GM20431 (cell line): ENCODE measurements at regions not wholly inside any gene's neighbourhood (a gene's known extent, or its start where the extent isn't known, plus 50 kb on each side); places are given as distances from the start of the nearest gene placed in this dataset.

Experiments
- in situ Hi-C: fragments of 300-500 bp; cut with MseI, MboI; formaldehyde crosslinking; loops from one replicate; pipeline ENCODE4 v1.15.0; 2020; ENCODE audit warnings: low sequenced_read_pairs; ENCODE audit not compliant: unreplicated experiment

DNA sequence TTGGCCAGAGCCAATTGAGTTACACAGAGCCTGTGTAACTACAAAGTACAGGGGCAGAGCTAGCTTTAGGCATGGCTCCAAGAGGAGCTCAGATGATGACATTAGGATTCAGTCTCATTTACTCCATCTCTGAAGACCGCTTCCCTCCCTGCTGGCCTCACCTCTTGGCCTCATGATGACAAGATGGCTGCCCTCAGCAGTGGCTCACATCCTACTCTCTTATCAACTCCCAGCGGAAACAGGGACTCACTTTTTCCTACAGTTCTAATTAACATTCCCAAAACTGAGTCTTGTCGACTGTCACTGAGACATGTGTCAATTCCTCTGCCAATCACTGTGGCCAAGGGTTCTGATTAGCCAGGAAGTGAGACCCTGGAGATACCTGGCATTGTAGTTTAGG lies 59.4 kb upstream of the ECE1 start:
- in situ Hi-C loops: no loop called here

GRCh38 chr1:21347072-21347581 lies 56.9 kb upstream of the ECE1 start:
- in situ Hi-C loops: no loop called here

DNA sequence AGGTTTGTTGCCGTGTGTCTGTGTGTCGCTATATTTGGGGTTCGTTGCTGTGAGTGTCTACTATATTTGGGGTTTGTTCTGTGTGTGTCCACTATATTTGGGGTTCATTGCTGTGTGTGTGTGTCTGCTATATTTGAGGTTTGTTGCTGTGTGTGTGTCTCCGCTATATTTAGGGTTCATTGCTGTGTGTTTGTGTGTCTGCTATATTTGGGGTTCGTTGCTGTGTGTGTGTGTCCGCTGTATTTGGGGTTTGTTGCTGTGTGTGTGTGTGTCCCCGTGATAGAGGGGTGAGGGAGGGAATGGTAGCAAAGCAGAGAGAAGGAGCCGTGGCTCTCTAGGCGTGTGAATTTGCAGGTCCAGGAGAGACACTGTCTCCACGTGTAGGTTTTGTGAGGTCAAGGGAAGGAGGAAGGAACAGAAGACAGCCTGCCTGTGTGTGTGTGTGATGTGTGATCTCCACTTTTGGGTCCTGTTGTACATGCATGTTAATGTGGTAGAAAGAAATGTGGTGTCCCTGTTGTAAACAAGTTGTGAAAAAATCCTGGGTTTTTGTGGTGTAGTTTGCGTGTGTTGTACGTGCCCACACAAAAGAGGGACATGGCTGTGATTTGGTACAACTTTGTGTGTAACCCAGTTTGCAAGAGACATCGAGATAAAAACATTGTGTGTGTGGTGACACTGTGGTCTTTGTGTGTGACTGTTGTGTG lies 56.3 kb upstream of the ECE1 start:
- in situ Hi-C loops: no loop called here

DNA sequence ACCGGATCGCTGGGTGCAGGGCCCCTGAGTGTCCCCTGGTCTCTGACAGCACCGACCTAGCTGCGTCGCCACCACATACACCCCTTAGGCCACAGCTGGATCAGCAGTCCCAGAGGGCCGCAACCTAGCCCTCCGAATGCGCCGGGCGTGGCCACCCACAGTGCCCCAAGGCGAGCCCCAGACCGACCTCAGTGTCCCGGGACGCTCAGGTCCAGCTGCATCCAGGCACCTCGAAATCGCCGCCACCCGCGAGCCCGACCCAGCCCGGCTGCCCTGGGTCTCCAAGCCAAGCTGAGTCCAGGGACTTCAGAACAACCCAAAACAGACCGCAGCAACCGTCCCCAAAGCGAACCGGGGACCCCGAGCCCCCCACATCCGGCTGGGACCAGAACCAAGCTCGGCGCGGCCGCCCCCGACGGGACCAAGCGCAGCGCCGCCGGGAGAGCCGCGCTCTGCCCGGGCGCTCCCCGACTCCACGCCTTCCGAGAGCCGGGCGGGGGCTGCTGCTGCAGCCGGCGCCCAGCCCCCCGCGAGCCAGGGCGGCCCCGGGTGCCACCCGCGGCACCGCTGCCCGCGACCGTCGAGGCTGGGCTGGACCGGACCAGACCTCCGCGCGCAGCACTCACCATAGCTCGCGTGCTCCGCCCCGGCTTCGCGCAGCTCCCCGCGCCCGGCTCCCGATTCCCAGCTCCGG lies 54.6 kb upstream of the ECE1 start:
- in situ Hi-C loops: no loop called here

DNA sequence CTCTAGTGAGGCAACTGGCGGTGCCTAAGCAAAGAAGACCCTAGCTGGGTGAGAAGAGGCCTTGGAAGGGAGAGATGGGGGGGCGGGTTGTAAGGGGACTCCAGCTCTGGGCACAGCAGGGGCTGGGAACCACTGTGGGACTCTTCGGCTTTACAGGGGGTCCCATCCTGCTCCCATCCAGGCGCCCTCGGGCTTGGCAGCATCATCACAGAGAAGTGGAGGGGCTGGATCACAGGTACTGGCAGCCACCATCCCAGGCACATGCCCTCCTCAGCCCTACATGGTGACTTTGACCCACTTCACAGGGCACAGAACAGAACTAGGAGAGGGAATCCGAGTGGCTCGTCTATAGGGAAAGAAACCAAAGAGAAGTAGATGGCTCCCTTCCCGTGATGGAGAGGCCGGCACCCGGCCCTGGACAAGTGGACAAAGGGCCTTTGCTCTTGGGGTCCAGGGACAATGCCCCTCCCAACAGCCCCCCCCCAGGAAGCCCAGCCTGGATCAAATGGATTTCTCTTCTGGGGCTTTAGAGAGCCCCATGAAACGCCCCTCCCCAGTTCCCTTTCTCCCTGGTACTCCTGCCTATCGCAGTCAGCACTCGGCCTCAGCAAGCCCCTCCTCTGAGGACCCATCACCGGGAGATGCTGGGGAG lies 54.0 kb upstream of the ECE1 start:
- in situ Hi-C loops: no loop called here

- in situ Hi-C loops: no loop called here
These were observed 52.9 kb upstream of the ECE1 start for GRCh38 chr1:21342961-21343838.

DNA sequence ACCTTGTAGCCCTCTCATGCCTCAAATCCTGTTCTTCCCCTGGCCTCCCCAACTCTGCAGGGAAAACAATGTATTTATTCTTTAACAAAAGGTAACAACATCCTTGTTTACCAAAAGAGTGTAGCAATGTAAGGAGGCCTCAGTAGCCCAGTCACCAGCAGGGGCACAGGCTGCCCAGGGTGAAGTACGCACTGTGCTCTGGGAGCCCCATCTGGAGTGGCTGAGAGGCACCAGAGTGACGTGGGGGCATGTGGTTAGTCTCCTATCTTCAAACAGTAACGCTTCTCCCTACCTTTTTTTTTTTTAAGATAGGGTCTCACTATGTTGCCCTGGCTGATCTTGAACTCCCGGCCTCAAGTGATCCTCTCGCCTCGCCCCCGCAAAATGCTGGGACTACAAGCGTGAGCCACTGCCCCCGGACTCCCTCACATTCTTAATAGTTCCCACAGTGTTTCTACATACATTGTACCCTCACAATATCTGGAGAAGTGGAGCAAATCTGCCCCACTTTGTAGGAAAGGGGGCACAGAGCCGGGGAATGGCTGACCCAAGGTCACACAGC lies 51.3 kb upstream of the ECE1 start:
- in situ Hi-C loops: no loop called here

DNA sequence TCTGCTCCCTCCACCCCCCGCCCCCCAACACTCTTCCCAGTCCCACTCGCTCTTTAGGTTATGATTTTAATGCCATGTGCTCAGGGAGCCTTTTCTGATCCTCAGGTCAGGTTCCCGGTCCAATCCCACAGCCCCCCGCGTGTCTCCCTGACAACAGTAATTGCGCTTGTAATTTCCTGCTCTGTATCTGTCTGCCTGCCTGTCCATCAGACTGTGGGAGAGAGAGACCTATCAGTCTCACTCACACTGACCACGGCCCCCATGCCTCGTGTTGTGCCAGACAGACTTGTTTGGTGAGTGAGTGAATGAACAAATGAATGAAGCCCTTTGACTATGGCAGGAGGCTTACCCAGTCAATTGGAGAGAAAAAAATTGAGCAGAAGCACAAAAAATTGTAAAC lies 50.8 kb upstream of the ECE1 start:
- in situ Hi-C loops: no loop called here

DNA sequence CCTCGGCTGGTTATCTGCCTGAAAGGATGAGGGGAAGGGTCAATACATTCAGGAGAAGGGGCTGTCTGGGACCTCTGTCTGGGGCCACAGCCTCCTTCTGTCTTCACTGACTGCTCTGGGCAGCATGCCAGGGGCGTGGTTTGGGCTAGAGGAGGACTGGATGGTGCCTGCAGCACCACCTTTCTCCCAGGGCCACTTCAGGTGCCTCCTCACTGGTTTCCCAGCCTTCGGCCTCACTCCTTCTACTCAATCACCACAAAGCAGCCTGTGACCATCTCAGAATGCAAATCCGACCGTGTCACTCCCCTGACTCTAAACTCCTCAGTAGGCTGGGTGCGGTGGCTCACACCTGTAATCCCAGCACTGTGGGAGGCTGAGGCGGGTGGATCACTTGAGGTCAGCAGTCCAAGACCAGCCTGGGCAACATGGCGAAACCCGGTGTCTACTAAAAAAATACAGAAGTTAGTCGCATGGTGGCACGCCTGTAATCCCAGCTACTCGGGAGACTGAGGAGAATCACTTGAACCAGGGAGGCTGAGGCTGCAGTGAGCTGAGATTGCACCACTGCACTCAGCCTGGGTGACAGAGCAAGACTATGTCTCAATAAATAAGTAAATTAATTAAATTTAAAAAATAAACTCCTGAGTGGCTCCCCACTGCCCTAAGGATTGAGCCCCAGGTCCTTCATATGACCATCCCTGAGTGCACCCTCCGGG lies 50.1 kb upstream of the ECE1 start:
- in situ Hi-C loops: no loop called here
